ENCODE measurements at regions not wholly inside any gene's neighbourhood (a gene's known extent, or its start where the extent isn't known, plus 50 kb on each side); places are given as distances from the start of the nearest gene placed in this dataset.

DNA sequence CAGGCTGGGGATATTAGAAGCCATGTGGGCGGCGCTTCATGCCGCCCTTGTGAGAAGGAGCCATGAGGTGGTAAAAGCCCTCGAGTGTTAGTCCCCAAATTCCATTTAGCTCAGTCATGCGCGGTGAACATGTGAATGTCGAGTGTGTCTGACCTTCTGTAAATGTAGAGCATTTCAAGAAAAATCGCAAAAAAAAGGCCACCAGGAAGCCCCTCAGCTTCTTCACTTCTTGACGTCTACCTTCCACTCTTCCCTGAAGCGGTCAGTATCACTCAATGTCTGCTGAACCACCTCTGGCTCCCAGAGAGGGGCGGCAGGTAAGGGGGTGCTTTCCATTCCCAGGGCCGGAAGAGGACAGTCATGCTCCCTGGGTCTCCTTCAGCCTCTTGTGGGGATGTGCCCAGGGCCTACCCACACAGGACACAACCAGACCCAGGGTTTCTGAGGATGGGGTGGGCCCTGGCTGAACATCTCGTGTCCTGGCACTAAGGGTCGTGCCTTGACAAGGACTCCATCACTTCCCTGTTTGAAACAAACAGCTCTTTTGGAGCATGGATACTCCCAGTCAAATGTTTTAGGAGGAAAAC is 274.9 kb downstream of the FAM43A start (continued):
- TF ChIP-seq, protein P1, sequence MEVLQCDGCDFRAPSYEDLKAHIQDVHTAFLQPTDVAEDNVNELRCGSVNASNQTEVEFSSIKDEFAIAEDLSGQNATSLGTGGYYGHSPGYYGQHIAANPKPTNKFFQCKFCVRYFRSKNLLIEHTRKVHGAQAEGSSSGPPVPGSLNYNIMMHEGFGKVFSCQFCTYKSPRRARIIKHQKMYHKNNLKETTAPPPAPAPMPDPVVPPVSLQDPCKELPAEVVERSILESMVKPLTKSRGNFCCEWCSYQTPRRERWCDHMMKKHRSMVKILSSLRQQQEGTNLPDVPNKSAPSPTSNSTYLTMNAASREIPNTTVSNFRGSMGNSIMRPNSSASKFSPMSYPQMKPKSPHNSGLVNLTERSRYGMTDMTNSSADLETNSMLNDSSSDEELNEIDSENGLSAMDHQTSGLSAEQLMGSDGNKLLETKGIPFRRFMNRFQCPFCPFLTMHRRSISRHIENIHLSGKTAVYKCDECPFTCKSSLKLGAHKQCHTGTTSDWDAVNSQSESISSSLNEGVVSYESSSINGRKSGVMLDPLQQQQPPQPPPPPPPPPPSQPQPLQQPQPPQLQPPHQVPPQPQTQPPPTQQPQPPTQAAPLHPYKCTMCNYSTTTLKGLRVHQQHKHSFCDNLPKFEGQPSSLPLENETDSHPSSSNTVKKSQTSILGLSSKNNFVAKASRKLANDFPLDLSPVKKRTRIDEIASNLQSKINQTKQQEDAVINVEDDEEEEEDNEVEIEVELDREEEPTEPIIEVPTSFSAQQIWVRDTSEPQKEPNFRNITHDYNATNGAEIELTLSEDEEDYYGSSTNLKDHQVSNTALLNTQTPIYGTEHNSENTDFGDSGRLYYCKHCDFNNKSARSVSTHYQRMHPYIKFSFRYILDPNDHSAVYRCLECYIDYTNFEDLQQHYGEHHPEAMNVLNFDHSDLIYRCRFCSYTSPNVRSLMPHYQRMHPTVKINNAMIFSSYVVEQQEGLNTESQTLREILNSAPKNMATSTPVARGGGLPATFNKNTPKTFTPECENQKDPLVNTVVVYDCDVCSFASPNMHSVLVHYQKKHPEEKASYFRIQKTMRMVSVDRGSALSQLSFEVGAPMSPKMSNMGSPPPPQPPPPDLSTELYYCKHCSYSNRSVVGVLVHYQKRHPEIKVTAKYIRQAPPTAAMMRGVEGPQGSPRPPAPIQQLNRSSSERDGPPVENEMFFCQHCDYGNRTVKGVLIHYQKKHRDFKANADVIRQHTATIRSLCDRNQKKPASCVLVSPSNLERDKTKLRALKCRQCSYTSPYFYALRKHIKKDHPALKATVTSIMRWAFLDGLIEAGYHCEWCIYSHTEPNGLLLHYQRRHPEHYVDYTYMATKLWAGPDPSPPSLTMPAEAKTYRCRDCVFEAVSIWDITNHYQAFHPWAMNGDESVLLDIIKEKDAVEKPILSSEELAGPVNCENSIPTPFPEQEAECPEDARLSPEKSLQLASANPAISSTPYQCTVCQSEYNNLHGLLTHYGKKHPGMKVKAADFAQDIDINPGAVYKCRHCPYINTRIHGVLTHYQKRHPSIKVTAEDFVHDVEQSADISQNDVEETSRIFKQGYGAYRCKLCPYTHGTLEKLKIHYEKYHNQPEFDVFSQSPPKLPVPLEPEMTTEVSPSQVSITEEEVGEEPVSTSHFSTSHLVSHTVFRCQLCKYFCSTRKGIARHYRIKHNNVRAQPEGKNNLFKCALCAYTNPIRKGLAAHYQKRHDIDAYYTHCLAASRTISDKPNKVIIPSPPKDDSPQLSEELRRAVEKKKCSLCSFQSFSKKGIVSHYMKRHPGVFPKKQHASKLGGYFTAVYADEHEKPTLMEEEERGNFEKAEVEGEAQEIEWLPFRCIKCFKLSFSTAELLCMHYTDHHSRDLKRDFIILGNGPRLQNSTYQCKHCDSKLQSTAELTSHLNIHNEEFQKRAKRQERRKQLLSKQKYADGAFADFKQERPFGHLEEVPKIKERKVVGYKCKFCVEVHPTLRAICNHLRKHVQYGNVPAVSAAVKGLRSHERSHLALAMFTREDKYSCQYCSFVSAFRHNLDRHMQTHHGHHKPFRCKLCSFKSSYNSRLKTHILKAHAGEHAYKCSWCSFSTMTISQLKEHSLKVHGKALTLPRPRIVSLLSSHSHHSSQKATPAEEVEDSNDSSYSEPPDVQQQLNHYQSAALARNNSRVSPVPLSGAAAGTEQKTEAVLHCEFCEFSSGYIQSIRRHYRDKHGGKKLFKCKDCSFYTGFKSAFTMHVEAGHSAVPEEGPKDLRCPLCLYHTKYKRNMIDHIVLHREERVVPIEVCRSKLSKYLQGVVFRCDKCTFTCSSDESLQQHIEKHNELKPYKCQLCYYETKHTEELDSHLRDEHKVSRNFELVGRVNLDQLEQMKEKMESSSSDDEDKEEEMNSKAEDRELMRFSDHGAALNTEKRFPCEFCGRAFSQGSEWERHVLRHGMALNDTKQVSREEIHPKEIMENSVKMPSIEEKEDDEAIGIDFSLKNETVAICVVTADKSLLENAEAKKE (CRISPR knock-in tag; IDR thresholded peaks at IDR 0.05), result no peak
- TF ChIP-seq STAT1 (IDR thresholded peaks at IDR 0.05; ENCODE audit: unreplicated experiment) (no peak), ZNF331 (CRISPR knock-in tag; IDR thresholded peaks at IDR 0.05; ENCODE audit: low read depth) (no peak)

GRCh38 chr3:194961149-194961548 is 275.5 kb downstream of the FAM43A start:
- H3K36me3 ChIP-seq (ENCODE audit: insufficient read depth), result no peaks in the 10 kb centered on the region
- H2AFZ ChIP-seq, result no peak overlapping the region
- no peaks in the 10 kb centered on the region for H3K9me2 ChIP-seq (ENCODE audit: insufficient read depth)
- H4K20me1 ChIP-seq (replicated peaks; ENCODE audit: insufficient read depth), result no peaks in the 10 kb centered on the region
- Mint-ChIP-seq H3K9me3 (no peaks in the 10 kb centered on the region), H3K27ac (no peak overlapping the region), H3K27me3 (ENCODE audit: insufficient read depth, low read depth, poor library complexity) (peaks cover 5% of the 10 kb centered on the region), H3K4me3 (no peak overlapping the region), H3K36me3 (ENCODE audit: low read depth) (no peaks in the 10 kb centered on the region), H3K4me1 (peaks cover 4% of the 10 kb centered on the region; the same call in 1 of the 3 replicates)
- no peaks in the 10 kb centered on the region for H3K79me2 ChIP-seq (replicated peaks; ENCODE audit: insufficient read depth)
- DNase-seq (ENCODE audit: low spot score), result no peak
- H3K4me1 ChIP-seq (ENCODE audit: insufficient read depth), result no peaks in the 10 kb centered on the region; the same call in 1 of the 2 replicates
- H3F3A ChIP-seq (replicated peaks; ENCODE audit: low read depth), result no peaks in the 10 kb centered on the region
- no peak overlapping the region for H3K4me3 ChIP-seq
- ATAC-seq, result no peak
- H3K4me2 ChIP-seq, result no peak overlapping the region
- no peak overlapping the region for H3K27ac ChIP-seq (ENCODE audit: low read depth)
- no peaks in the 10 kb centered on the region for H3K27me3 ChIP-seq (ENCODE audit: insufficient read depth)
- TF ChIP-seq STAT1 (IDR thresholded peaks at IDR 0.05; ENCODE audit: unreplicated experiment) (no peak), EZH2phosphoT487 (IDR thresholded peaks at IDR 0.05; ENCODE audit: unreplicated experiment) (no peak), CTCF (conservative IDR thresholded peaks at IDR 0.05; ENCODE audit: low read depth in 2 of 2) (no peak), POLR2AphosphoS5 (IDR thresholded peaks at IDR 0.05; ENCODE audit: low read depth) (no peak), NANOG (IDR thresholded peaks at IDR 0.05; ENCODE audit: borderline replicate concordance) (no peak), EZH2 (IDR thresholded peaks at IDR 0.05; ENCODE audit: low read depth, unreplicated experiment) (no peak)
- TF ChIP-seq, protein P1 (CRISPR knock-in tag; IDR thresholded peaks at IDR 0.05), result no peak

All from GM23338 (cell line).